HG03520 (cell line): ENCODE measurements at regions not wholly inside any gene's neighbourhood (a gene's known extent, or its start where the extent isn't known, plus 50 kb on each side); places are given as distances from the start of the nearest gene placed in this dataset.
"Not testable (repeated sequence)": the region's sequence is repeated elsewhere in the genome, so short reads cannot be mapped to it uniquely, and the experiment has no call there.

ENCODE experiments used
- ATAC-seq: cut with Tn5 transposase; IDR thresholded peaks from one replicate; pipeline ENCODE4 v1.9.1; 2021; ENCODE audit warnings: mild to moderate bottlenecking, moderate library complexity; ENCODE audit not compliant: unreplicated experiment

GRCh38 chr4:33427676-33428075 is 2707.5 kb downstream of the PCDH7 start:
- ATAC-seq: no peak

GRCh38 chr4:33429971-33430370 is 2709.8 kb downstream of the PCDH7 start:
- ATAC-seq: no peak

- no peak for ATAC-seq
Measured at GRCh38 chr4:33437406-33437805, 2717.2 kb downstream of the PCDH7 start.

- no peak for ATAC-seq
Measured at GRCh38 chr4:33446953-33447352, 2726.8 kb downstream of the PCDH7 start.

- ATAC-seq: no peak
Measured at GRCh38 chr4:33448948-33449347, 2728.8 kb downstream of the PCDH7 start.

- ATAC-seq: no peak
Measured at GRCh38 chr4:33453436-33453835, 2733.3 kb downstream of the PCDH7 start.

GRCh38 chr4:33453916-33454315 is 2733.7 kb downstream of the PCDH7 start:
- no peak for ATAC-seq

GRCh38 chr4:33465565-33465964 is 2745.4 kb downstream of the PCDH7 start:
- no peak for ATAC-seq

GRCh38 chr4:33467291-33467690 is 2747.1 kb downstream of the PCDH7 start:
- ATAC-seq: no peak

- no peak for ATAC-seq
Measured at GRCh38 chr4:33470805-33471204, 2750.6 kb downstream of the PCDH7 start.

GRCh38 chr4:33477715-33478114 is 2757.5 kb downstream of the PCDH7 start:
- ATAC-seq: no peak

GRCh38 chr4:33482773-33483172 is 2761.5 kb downstream of the ARAP2 start:
- ATAC-seq: no peak

- no peak for ATAC-seq
Measured at GRCh38 chr4:33485111-33485510, 2759.2 kb downstream of the ARAP2 start.

GRCh38 chr4:33493231-33493630 is 2751.1 kb downstream of the ARAP2 start:
- no peak for ATAC-seq

- no peak for ATAC-seq
Measured at GRCh38 chr4:33494150-33494549, 2750.2 kb downstream of the ARAP2 start.

GRCh38 chr4:33501587-33501986 is 2742.7 kb downstream of the ARAP2 start:
- ATAC-seq: not testable (repeated sequence)

GRCh38 chr4:33512397-33512796 is 2731.9 kb downstream of the ARAP2 start:
- ATAC-seq: no peak

GRCh38 chr4:33518856-33519255 is 2725.5 kb downstream of the ARAP2 start:
- ATAC-seq: no peak

GRCh38 chr4:33532821-33533220 is 2711.5 kb downstream of the ARAP2 start:
- ATAC-seq: no peak

GRCh38 chr4:33536898-33537297 is 2707.4 kb downstream of the ARAP2 start:
- ATAC-seq: no peak

GRCh38 chr4:33537527-33537926 is 2706.8 kb downstream of the ARAP2 start:
- ATAC-seq: no peak

GRCh38 chr4:33543941-33544450 is 2700.3 kb downstream of the ARAP2 start:
- no peak for ATAC-seq

- ATAC-seq: no peak
Measured at GRCh38 chr4:33551244-33551643, 2693.1 kb downstream of the ARAP2 start.

- no peak for ATAC-seq
Measured at GRCh38 chr4:33561259-33561658, 2683.1 kb downstream of the ARAP2 start.
